ENCODE measurements at regions not wholly inside any gene's neighbourhood (a gene's known extent, or its start where the extent isn't known, plus 50 kb on each side); places are given as distances from the start of the nearest gene placed in this dataset.

GRCh38 chr6:1487239-1487638, 97.9 kb downstream of the FOXF2 start:
- Histone ChIP-seq H3K27ac (ENCODE audit: low read depth, low read length, poor library complexity, severe bottlenecking) (no peak overlapping the region), H3K4me2 (ENCODE audit: low read length) (no peak overlapping the region), H3K79me2 (ENCODE audit: insufficient read depth, low read depth, low read length) (no peaks in the 10 kb centered on the region), H3K9me3 (ENCODE audit: low read length) (no peaks in the 10 kb centered on the region), H3K36me3 (ENCODE audit: insufficient read depth, low read length) (no peaks in the 10 kb centered on the region), H3K9me2 (ENCODE audit: insufficient read depth, low read length) (no peaks in the 10 kb centered on the region), H3K4me3 (ENCODE audit: low read depth, low read length, poor library complexity, severe bottlenecking) (no peak overlapping the region), H2AFZ (ENCODE audit: low read length) (no peak overlapping the region), H3K4me1 (ENCODE audit: insufficient read depth, low read length, poor library complexity, severe bottlenecking) (peaks cover 8% of the 10 kb centered on the region), H4K20me1 (ENCODE audit: insufficient read depth, low read length) (no peaks in the 10 kb centered on the region)
- DNase-seq (ENCODE audit: low spot score) = no peak
- intact Hi-C loops (cut with micrococcal nuclease; ENCODE audit: unreplicated experiment) = no loop called here
- BruUV-seq (replicated peaks) = no TSS peak
- ChIA-PET CTCF (ENCODE audit: unreplicated experiment) (no interaction called here), POLR2A (interaction anchor here (0.6 kb wide), 1 partner anchor 1253 kb away, joined by 6 read pairs; no protein-coding TSS in a partner anchor)
- TF ChIP-seq EZH2phosphoT487 (IDR thresholded peaks at IDR 0.05; ENCODE audit: borderline replicate concordance, low read depth, low read length) = no peak
- no peak for TF ChIP-seq CTCF (conservative IDR thresholded peaks at IDR 0.05; ENCODE audit: low read length)

DNA sequence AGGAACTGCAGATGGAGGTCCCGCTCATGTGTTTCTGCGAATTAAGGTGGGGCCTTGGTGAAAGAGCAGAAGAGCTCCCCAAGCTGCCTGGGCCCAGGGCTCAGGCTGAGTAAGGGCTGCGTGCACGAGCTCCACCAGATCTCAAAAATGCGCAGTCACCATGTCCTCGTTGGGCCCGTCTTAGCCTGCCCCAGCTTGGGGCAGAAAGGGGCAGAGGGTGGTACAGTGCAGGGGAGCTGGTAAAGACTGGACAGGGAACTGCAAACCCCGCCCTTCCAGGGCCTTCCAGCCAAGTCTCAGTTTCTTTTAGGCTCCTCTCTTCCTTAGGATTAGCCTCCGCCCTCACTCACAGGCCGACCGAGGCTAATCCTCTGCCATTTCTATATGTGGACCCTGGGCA, 101.6 kb downstream of the FOXF2 start:
- no peak overlapping the region for H3K4me2 ChIP-seq (ENCODE audit: low read length)
- BruUV-seq (replicated peaks) = no TSS peak
- no peak overlapping the region for H3K27ac ChIP-seq (ENCODE audit: low read depth, low read length, poor library complexity, severe bottlenecking)
- no peaks in the 10 kb centered on the region for H3K9me2 ChIP-seq (ENCODE audit: insufficient read depth, low read length)
- ChIA-PET CTCF (ENCODE audit: unreplicated experiment) (no interaction called here), POLR2A (no interaction called here)
- no peaks in the 10 kb centered on the region for H3K79me2 ChIP-seq (ENCODE audit: insufficient read depth, low read depth, low read length)
- no peaks in the 10 kb centered on the region for H3K36me3 ChIP-seq (ENCODE audit: insufficient read depth, low read length)
- intact Hi-C loops (cut with micrococcal nuclease; ENCODE audit: unreplicated experiment) = no loop called here
- H3K4me1 ChIP-seq (ENCODE audit: insufficient read depth, low read length, poor library complexity, severe bottlenecking) = no peaks in the 10 kb centered on the region
- TF ChIP-seq EZH2phosphoT487 (IDR thresholded peaks at IDR 0.05; ENCODE audit: borderline replicate concordance, low read depth, low read length) (no peak), CTCF (conservative IDR thresholded peaks at IDR 0.05; ENCODE audit: low read length) (no peak)
- no peak overlapping the region for H2AFZ ChIP-seq (ENCODE audit: low read length)
- H4K20me1 ChIP-seq (ENCODE audit: insufficient read depth, low read length) = no peaks in the 10 kb centered on the region
- H3K9me3 ChIP-seq (ENCODE audit: low read length) = no peaks in the 10 kb centered on the region
- H3K4me3 ChIP-seq (ENCODE audit: low read depth, low read length, poor library complexity, severe bottlenecking) = no peak overlapping the region
- no peak for DNase-seq (ENCODE audit: low spot score)

- Histone ChIP-seq H4K20me1 (ENCODE audit: insufficient read depth, low read length) (no peaks in the 10 kb centered on the region), H3K79me2 (ENCODE audit: insufficient read depth, low read depth, low read length) (no peaks in the 10 kb centered on the region), H3K36me3 (ENCODE audit: insufficient read depth, low read length) (no peaks in the 10 kb centered on the region), H3K4me1 (ENCODE audit: insufficient read depth, low read length, poor library complexity, severe bottlenecking) (no peaks in the 10 kb centered on the region), H2AFZ (ENCODE audit: low read length) (no peak overlapping the region), H3K4me3 (ENCODE audit: low read depth, low read length, poor library complexity, severe bottlenecking) (no peak overlapping the region), H3K4me2 (ENCODE audit: low read length) (no peak overlapping the region), H3K27ac (ENCODE audit: low read depth, low read length, poor library complexity, severe bottlenecking) (no peak overlapping the region), H3K9me3 (ENCODE audit: low read length) (no peaks in the 10 kb centered on the region), H3K9me2 (ENCODE audit: insufficient read depth, low read length) (no peaks in the 10 kb centered on the region)
- no peak for DNase-seq (ENCODE audit: low spot score)
- CTCF ChIA-PET (ENCODE audit: unreplicated experiment) = no interaction called here
- no TSS peak for BruUV-seq (replicated peaks)
- POLR2A ChIA-PET = no interaction called here
- no peak for TF ChIP-seq EZH2phosphoT487 (IDR thresholded peaks at IDR 0.05; ENCODE audit: borderline replicate concordance, low read depth, low read length)
- TF ChIP-seq CTCF (conservative IDR thresholded peaks at IDR 0.05; ENCODE audit: low read length) = no peak
- intact Hi-C loops (cut with micrococcal nuclease; ENCODE audit: unreplicated experiment) = no loop called here
These were observed 102.4 kb downstream of the FOXF2 start for GRCh38 chr6:1491591-1492319.
